Glutamatergic neuron (in vitro differentiated cells): ENCODE measurements at regions not wholly inside any gene's neighbourhood (a gene's known extent, or its start where the extent isn't known, plus 50 kb on each side); places are given as distances from the start of the nearest gene placed in this dataset.

Source experiments
- DNase-seq: peaks from one replicate; pipeline ENCODE4 v3.0.0; 2022
- H3K27ac Mint-ChIP-seq: one replicate; pipeline ENCODE4 v1.8.0; 2020; ENCODE audit warnings: mild to moderate bottlenecking, mixed read lengths, inconsistent platforms; ENCODE audit not compliant: unreplicated experiment
- H3K27me3 Mint-ChIP-seq: one replicate; pipeline ENCODE4 v1.8.0; 2020; ENCODE audit warnings: mild to moderate bottlenecking, moderate library complexity, mixed read lengths, inconsistent platforms; ENCODE audit not compliant: unreplicated experiment
- H3K36me3 Mint-ChIP-seq: one replicate; pipeline ENCODE4 v1.8.0; 2020; ENCODE audit warnings: mild to moderate bottlenecking, mixed read lengths, inconsistent platforms; ENCODE audit not compliant: unreplicated experiment
- H3K4me1 Mint-ChIP-seq: one replicate; pipeline ENCODE4 v1.8.0; 2020; ENCODE audit warnings: mild to moderate bottlenecking, low read depth, mixed read lengths, inconsistent platforms; ENCODE audit not compliant: unreplicated experiment
- H3K4me3 Mint-ChIP-seq: one replicate; pipeline ENCODE4 v1.8.0; 2020; ENCODE audit warnings: mild to moderate bottlenecking, mixed read lengths, inconsistent platforms; ENCODE audit not compliant: unreplicated experiment
- H3K9me3 Mint-ChIP-seq: one replicate; pipeline ENCODE4 v1.8.0; 2020; ENCODE audit warnings: mild to moderate bottlenecking, moderate library complexity, mixed read lengths, inconsistent platforms; ENCODE audit not compliant: unreplicated experiment
- TF ChIP-seq, protein P1 (sequence below): fragments of 200-600 bp; sonication (generic); IDR thresholded peaks from one replicate; pipeline ENCODE4 v1.5.0; 2021; ENCODE audit not compliant: partially characterized antibody, unreplicated experiment

DNA sequence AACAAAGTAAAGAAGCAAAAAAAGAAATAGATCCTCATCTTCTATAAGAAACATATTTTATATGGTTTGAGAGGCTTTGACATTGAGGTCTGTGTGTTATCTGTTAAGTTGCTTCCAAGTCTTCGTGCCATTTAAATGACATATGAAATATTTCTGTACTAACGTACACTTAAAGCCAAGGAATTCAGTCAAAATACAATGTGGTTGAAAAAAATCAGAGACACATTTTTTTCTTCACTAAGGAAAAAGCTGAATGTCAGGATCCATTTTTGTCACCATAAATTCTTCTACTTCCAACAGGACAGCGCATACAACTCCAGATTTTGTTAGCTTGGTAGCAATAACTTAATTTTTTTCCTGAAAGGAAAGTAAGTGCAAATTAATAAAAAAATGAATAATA lies 168.5 kb downstream of the FAT4 start:
- Mint-ChIP-seq H3K9me3 (no peaks in the 10 kb centered on the region), H3K4me1 (no peaks in the 10 kb centered on the region), H3K36me3 (no peaks in the 10 kb centered on the region), H3K27ac (no peak overlapping the region), H3K4me3 (no peak overlapping the region), H3K27me3 (no peaks in the 10 kb centered on the region)
- no peak for DNase-seq
- TF ChIP-seq, protein P1, sequence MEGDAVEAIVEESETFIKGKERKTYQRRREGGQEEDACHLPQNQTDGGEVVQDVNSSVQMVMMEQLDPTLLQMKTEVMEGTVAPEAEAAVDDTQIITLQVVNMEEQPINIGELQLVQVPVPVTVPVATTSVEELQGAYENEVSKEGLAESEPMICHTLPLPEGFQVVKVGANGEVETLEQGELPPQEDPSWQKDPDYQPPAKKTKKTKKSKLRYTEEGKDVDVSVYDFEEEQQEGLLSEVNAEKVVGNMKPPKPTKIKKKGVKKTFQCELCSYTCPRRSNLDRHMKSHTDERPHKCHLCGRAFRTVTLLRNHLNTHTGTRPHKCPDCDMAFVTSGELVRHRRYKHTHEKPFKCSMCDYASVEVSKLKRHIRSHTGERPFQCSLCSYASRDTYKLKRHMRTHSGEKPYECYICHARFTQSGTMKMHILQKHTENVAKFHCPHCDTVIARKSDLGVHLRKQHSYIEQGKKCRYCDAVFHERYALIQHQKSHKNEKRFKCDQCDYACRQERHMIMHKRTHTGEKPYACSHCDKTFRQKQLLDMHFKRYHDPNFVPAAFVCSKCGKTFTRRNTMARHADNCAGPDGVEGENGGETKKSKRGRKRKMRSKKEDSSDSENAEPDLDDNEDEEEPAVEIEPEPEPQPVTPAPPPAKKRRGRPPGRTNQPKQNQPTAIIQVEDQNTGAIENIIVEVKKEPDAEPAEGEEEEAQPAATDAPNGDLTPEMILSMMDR: no peak

DNA sequence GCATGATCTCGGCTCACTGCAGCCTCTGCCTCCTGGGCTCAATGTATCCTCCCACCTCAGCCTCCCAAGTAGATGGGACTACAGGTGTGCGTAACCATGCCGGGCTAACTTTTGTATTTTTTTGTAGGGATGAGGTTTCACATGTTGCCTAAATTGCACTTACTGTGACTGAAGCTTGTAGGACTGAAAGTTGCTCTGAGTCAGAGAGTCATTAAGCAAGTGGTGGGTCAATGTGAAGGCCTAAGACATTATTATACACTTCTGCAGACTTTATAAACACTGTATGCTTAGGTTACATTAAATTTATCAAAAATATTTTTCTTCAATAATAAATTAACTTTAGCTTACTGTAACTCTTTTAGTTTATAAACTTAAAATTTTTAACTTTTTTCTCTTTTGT lies 170.2 kb downstream of the FAT4 start:
- Mint-ChIP-seq H3K4me3 (no peak overlapping the region), H3K36me3 (no peaks in the 10 kb centered on the region), H3K9me3 (no peaks in the 10 kb centered on the region), H3K27ac (no peak overlapping the region), H3K4me1 (no peaks in the 10 kb centered on the region), H3K27me3 (no peaks in the 10 kb centered on the region)
- TF ChIP-seq, protein P1: no peak
- no peak for DNase-seq

DNA sequence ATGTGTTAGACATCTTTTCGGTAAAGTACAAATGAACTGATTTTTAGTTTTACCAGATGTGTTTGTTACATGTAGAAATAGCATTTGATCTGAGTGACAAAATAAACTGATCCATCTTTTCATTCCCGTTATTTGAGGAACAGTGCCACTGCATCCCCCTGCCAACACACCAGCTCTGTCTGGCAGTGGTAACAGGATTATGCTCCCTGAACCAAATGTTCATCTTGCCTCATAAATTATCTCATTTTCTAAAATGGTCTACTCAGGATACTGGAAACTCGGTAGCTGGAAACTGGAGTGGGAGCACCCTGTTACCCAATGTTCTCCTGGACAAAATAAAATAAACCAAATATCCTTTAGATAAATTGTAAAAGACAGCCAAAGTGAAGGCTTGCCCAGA lies 171.6 kb downstream of the FAT4 start:
- H3K27ac Mint-ChIP-seq: no peak overlapping the region
- H3K4me3 Mint-ChIP-seq: no peak overlapping the region
- H3K9me3 Mint-ChIP-seq: no peaks in the 10 kb centered on the region
- H3K4me1 Mint-ChIP-seq: no peaks in the 10 kb centered on the region
- DNase-seq: no peak
- TF ChIP-seq, protein P1: no peak
- no peaks in the 10 kb centered on the region for H3K27me3 Mint-ChIP-seq
- no peaks in the 10 kb centered on the region for H3K36me3 Mint-ChIP-seq

DNA sequence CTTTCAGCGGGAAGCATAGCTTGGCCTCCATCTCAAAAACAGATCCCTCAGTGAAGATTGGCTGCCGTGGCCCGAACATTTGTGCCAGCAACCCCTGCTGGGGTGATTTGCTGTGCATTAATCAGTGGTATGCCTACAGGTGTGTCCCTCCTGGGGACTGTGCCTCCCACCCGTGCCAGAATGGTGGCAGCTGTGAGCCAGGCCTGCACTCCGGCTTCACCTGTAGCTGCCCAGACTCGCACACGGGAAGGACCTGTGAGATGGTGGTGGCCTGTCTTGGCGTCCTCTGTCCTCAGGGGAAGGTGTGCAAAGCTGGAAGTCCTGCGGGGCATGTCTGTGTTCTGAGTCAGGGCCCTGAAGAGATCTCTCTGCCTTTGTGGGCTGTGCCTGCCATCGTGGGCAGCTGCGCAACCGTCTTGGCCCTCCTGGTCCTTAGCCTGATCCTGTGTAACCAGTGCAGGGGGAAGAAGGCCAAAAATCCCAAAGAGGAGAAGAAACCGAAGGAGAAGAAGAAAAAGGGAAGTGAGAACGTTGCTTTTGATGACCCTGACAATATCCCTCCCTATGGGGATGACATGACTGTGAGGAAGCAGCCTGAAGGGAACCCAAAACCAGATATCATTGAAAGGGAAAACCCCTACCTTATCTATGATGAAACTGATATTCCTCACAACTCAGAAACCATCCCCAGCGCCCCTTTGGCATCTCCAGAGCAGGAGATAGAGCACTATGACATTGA lies 175.4 kb downstream of the FAT4 start:
- H3K27me3 Mint-ChIP-seq: no peaks in the 10 kb centered on the region
- H3K4me3 Mint-ChIP-seq: no peak overlapping the region
- TF ChIP-seq, protein P1: no peak
- H3K36me3 Mint-ChIP-seq: no peaks in the 10 kb centered on the region
- H3K9me3 Mint-ChIP-seq: no peaks in the 10 kb centered on the region
- H3K27ac Mint-ChIP-seq: no peak overlapping the region
- no peak for DNase-seq
- H3K4me1 Mint-ChIP-seq: no peaks in the 10 kb centered on the region

DNA sequence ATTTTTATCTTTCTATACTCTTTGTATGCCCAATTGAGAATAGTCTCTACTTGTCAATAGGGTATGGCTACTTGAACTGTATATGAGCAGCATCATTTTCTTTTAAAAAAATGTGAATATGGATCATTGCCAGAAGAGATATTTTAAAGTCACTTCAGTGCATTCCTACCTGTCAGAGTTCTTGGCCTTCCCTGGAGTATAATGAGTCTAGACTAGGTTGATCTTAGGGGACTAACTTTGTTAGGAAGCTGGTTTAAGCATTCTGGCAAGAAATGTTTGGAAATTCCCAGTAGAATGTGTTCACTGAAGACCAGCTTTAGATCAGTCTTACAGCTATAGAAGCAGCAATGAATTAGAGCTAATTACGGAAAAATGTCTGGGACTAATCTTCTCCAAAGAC lies 178.2 kb downstream of the FAT4 start:
- TF ChIP-seq, protein P1: no peak
- H3K4me1 Mint-ChIP-seq: no peaks in the 10 kb centered on the region
- H3K27ac Mint-ChIP-seq: no peak overlapping the region

More for the DNA sequence above, 178.2 kb downstream of the FAT4 start:
- no peaks in the 10 kb centered on the region for H3K9me3 Mint-ChIP-seq
- H3K4me3 Mint-ChIP-seq: no peak overlapping the region
- no peaks in the 10 kb centered on the region for H3K27me3 Mint-ChIP-seq
- no peak for DNase-seq
- no peaks in the 10 kb centered on the region for H3K36me3 Mint-ChIP-seq
